ENCODE measurements at regions not wholly inside any gene's neighbourhood (a gene's known extent, or its start where the extent isn't known, plus 50 kb on each side); places are given as distances from the start of the nearest gene placed in this dataset.

DNA sequence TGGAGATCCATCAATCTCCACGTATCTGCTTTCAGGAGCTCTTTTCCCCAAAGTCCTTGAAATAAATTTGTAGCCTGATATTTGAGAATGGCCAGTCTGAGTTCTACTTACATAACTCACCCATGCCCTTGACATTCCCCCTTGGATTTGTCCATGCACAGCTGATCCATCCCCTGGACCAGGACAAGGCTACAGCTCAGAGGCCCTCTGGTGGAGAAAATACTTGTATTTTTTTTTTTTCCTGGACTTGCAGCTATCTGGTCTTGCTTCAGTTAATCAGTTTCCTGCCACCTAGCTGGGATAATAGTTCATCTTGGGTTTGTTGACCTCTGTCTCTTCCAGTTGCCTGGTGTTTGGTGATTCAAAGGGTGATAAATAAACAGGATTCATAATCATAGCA is 467.6 kb downstream of the DHX35 start:
- no peak for DNase-seq

DNA sequence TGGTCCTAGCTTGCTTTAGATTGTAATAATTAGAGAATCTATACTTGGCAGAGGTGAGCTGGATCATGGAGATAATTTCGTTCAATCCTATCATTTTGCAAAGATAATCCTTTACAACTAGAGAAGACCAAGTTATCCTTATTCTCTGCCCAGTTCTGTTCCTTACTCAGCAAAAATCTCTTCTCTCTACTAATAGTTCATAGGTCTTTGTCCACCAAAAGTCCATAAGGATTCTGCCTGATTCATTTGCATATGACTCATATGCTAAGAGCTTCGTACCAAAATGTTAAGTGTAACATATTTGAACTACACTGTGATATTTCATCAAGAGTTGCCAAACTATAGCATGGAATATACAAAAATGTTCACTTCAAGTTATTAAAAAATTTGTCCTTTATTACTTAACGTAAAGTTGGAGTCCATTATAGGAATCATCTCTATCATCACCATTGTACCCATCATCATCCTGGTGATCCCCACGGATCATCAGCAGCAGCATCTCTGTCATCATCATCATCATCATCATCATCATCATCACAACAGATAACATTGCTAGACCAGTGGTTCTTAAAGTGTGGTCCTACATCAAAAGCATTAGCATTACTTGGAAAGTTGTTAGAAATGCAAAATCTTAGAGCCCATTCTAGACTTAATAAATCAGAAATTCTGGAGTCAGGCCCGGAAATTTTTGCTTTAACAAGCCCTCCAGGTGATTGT is 463.0 kb downstream of the DHX35 start:
- DNase-seq: no peak

DNA sequence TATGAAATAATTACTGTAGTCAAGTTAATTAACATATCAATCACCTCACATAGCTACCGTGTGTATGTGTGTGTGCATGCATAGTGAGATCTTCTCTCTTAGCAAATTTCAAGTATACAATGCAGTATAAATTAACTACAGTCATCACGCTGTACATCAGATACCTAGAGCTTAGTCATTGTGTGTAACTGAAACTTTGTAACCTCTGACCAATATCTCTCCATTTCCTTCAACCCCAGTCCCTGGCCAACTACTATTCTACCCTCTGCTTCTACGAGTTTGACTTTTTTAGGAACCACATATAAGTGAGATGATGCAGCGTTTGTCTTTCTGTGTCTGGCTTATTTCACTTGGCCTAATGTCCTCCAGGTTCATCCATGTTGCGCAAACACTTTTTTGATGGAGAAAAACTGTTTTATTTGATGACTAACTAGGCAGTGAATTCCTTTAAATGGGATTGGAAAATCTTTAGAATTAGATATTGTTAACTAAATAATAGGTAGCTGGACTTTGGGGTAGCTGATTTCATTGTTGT is 459.5 kb downstream of the DHX35 start:
- no peak for DNase-seq

DNA sequence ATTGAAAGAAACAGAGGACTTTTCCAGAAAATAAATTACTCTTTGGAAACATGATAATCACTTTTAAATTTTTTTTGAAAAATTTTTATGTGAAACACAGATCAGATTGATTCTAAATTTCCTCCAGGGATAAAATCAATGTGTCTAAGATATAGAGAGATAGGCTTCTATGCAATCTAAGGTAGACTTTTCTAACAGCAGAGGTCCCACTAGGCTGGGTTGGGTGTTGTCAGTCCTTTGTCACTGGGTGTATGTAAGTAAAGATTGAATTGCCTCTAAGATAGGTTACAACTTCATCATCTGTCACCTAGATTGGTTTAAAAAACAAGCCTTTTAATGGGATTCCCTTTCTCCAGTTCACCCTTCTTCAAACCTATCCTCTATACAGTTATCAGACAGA is 449.9 kb downstream of the DHX35 start:
- no peak for DNase-seq

DNA sequence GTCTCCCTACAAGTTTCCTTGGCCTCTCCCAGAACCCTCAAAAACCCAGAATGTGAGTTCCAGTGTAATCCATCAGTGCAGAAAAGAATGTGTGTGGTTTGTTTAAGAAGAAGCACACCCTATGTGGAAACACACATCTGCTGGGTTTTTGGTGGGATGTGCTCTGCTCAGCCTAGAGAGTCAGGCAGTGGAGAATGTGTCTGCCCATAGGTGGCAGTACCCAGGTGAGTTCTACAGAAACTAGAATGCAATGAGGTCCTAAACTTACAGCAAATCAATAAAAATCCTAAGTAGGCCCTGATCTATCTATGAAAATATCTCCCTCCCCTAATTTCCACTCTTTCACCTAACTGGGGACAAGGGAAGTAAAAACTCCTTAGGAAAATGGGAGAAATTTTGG is 437.3 kb downstream of the DHX35 start:
- DNase-seq: no peak

DNA sequence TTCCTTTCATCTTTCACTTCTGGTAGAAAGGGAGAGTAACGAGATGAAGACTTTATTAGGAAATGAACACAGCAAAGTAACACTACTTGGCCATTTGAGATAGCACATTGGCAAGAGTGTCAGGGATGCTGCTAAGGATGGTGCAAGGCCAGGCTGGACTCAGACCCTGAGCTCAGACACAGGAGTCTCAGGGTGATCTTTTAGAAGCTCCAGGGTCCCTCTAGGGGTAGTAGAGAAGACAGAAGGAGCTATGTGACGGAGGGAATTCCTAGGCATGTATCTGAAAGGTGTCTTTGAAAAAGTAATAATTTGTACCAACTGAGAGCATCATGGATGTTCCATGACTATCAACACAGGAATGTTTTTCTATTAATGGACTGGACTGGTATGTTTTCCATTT is 436.5 kb downstream of the DHX35 start:
- no peak for DNase-seq

DNA sequence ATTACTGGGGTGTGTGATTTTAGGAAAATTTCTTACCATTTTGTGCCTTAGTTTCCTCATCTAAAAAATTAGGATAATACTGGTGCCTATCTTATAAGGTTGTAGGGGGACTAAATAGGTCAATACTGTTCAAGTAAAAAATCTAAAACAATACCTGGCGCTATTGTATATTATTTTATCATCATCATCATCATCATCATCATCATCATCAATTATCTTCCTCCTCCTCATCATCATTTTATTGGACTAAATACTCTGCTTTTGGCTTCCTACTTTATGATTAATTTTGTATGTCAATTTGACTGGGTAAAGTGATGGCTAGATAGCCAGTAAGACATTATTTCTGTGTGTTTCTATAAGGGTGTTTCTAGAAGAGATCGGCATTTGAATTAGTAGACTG is 435.5 kb downstream of the DHX35 start:
- no peak for DNase-seq

DNA sequence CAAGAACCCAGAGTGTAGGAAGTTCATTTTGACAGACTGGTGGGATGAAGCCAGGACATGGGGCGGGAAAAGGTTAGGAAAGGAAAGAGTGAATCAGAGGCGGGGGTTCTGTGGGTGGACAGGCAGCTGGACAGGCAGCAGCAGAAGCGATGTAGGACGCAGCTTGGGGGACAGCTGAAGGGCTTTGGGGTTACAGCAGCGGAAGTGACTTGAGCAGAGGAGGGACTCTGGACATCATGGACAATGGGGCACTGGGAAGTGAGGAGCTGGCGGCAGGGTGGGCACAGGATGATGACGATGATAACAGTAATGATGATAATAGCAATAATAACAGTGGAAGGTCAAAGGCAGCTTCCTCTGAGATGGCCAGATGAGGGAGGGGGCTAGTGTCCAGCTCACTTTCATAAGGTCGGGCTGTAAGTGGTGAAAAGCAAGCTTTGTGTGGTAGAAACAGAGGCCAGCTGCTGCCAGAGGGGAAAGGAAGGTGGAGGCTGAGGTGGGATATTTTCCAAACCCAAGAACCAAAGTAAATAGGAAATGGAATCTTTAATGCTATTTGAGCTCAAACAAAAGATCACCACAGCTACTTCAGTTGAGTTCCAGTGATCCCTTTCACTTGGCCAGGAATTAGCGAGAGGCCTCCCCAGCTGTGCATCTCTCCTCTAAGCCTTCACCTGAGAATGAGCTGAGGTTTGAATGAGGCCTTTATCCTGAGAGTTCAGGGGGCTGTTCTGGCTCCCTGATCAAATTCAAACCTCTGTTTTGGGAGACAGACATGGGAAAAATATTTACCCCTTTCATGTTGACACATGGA is 433.5 kb downstream of the DHX35 start:
- DNase-seq: no peak

DNA sequence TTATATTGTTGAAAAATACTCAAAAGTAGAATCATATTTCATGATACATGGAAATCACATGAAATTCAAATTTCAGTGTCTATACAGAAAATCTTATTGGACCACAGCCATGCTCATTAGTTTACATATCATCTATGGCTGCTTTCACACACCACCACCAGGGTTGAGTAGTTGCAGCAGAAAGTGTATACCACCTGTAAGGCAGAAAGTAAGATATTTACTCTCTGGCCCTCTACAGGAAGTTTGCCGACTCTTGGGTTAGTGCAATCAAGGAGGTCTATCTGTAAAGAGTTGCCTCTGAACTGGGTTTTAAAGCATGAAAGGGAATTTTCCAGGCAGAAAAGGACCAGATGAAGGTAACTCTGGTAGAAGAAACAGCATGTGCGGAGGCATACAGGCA is 432.3 kb downstream of the DHX35 start:
- no peak for DNase-seq

DNA sequence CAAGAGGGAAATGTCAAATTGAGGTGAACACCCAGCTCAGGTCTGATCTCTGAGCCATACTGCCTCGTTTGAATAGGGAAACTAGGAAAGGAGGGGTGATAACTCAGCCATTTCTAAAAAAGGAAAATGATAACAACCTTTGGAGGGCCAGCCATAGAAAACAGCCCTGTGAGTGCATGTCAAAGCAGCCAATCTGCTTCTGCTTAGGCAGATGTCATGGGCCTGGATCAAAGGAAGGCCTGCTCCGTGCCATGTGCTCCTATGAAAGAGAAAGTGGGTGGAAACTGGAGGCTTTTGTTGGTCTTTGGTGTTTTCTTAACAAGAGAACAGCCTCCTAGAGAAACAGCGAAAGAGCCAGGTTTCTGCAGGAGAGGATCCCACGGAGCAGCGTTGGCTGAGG is 428.0 kb downstream of the DHX35 start:
- no peak for DNase-seq

DNA sequence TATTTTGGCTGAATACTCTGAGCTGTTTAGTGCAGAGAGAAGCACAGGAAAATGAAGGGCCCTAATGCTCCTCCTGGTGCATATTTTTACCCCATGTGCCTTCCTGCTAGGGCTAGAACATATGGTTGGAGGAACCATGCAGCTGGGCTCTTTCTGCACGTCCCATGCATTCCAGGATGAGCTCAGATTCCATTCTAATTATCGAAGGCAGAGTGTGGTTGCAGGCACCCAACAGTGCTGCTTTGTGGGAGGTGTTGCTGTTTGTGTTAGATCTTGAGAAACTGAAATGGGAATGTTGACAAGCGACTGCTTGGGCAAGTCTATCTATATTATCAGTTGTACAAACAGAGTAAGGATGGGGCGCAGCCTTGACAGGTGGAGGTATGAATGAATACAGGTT is 419.5 kb downstream of the DHX35 start:
- DNase-seq: no peak

DNA sequence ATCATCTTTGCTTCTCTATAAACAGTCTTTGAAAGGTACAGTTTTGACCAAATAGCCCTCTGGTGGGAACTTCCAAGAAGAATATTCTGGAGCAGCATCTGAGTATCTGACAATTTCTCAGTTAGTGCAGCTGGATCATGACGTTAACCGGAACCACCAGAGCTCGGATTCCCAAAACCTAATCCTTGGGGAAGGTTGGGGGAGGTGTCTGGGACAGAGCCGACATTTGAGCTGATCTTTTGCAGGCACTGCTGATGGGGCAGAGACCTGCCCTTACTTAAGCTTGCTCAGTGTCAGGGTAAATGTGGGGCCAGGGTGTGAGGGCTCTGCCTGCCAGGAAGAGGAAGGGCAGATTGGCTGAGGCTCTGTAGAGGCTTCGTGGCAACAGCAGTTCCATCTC is 416.6 kb downstream of the DHX35 start:
- no peak for DNase-seq

DNA sequence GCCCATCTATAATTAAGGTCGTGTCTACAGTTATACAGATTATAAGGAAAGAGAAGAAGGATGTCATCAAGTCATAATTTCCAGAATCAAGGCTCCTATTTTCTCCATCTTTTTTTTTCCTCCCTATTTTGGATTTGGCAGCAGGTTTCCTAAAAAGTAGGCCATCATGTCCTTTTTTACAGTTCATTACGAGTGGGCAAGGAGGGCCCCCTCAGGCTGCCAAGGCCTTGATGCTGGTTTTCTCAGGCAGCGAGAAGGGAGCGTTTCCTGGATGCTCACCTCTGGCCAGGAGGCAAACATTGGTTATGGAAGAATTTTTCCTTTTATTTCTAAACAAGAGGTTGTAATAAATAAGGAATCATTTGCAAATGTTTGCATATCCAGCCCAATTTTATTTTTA is 414.6 kb downstream of the DHX35 start:
- DNase-seq: no peak

DNA sequence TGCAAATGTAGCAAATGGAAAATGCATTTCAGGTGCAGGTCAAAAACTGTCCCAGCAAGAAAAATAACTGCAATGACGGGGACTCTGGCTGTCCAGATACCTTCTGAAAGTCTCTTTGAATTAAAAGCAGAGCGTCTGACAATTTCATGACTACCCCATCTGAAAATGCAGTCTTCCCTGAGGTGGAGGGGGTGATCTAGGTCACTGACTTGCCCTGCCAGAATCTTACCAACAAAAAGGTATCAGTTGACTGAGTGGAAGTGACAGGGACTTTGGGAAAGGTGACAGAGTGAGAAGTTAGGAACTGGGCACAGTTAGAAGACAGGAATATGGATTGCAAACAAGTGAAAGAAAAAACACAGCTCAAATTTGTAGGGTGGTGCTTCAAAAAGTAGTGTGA is 402.2 kb downstream of the DHX35 start:
- DNase-seq: no peak

DNA sequence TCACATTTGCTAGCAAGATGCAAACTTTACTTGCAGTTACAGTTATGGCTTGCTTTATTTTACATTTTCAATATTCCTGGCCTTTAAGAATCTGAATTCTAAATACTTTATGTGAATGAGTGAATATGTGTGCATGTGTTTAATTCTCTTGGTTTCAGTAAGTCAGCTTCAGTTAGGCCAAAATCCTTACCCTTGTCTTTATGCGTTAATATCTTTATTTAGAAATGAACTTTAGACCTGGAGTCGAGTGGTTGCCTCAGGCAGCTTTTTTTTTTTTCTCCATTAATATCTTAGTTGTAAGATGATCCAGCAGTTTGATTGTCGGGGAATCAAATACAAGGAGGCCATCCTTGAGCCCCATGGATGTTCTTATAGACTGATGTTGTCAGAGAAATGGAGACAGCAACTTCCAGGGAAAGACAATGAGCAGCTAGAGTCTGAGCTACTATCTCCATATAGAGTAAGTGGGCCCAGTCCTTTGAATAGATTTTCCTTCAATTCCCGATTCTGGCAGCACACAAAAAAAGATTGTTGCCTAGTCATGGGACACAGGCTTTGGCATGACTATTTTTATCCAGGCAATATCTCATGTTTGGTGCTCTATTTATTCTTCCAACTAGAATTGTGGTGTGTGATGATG is 398.0 kb downstream of the DHX35 start:
- DNase-seq: no peak

DNA sequence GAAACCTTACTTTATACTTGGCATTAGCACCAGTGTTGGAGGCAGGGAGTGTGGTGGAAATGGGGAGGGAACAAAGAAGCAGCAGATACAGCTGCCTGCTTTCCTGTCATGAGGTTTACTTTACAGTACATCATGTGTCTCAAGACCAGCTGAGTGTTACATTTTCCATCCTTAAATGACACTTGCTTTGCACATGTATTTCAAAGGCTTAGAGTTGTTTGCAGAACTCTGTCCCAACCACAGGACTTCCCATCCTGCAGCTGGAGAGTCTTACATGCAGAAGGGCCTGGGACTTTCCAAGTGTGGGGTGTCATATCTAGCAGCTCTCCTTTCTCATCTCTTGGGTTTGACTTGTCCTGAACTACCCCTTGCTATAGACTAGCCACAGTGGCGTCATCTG is 395.9 kb downstream of the DHX35 start:
- DNase-seq: no peak

DNA sequence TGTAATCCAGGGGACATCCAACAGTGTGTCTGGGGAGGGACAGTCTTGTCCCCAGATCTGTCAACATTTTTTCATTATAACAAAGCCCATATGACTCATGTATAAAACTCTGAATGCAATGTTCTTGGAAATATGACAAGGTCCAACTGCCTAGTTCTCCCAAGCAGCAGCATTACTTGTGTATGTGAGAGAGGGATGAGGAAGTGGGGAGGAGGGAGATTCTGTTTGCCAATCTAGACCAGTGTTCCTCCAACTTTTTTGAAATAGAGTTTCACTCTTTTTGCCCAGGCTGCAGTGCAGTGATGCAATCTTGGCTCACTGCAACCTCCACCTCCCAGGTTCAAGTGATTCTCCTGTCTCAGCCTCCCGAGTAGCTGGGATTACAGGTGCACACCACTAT is 394.8 kb downstream of the DHX35 start:
- no peak for DNase-seq

DNA sequence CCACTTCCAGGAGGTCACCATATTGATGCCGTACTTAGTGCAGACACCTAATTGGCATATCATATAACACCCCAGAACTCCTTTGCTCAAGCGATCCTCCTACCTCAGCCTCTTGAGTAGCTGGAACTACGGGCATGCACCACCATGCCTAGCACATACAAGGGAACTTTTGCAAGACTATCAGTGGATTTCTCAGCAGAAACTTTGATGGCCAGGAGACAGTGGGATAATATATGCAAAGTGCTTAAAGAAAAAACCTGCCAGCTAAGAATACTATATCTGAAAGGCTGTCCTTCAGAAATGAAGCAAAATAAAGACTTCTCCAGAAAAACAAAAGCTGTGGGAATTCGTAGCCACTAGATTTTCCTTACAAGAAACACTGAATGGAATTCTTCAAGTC is 387.1 kb downstream of the DHX35 start:
- DNase-seq: no peak

DNA sequence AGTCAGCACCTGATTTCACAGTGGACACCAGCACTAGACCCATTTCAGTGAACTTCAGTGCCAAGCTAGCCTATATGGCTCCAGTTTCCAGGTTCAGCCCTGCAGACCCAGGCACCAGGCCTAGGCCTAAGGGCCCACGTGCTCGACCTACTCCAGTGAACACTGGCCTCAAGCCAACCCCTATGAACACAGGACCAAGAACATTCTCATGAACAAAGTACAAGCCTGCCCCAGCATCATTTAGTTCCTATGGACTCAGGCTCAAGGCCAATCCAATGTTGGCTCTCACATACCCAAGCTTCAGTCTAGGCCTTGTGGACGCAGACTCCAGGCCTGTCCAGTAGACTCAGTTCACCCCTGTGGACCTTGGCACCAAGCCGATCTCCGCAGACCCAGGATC is 385.5 kb downstream of the DHX35 start:
- no peak for DNase-seq

DNA sequence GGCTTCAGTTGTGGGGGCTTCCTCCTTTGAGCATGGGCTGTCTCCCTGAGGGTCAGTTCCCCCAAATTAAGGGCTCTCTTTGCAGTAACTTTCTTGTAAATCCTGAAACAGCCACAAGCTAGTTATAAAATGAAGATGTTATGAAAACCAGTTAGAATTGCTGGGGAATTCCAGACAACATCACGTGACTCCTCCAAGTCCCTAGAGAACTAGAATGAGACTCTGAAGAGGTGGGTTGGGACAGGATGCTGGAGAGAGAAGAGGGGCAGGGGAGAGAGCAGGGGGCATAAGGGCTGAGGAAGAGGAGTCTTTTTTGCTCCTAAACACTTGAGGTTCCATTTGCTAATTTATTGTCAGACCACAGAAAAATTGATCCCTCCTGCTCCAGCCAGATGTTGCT is 380.3 kb downstream of the DHX35 start:
- no peak for DNase-seq

DNA sequence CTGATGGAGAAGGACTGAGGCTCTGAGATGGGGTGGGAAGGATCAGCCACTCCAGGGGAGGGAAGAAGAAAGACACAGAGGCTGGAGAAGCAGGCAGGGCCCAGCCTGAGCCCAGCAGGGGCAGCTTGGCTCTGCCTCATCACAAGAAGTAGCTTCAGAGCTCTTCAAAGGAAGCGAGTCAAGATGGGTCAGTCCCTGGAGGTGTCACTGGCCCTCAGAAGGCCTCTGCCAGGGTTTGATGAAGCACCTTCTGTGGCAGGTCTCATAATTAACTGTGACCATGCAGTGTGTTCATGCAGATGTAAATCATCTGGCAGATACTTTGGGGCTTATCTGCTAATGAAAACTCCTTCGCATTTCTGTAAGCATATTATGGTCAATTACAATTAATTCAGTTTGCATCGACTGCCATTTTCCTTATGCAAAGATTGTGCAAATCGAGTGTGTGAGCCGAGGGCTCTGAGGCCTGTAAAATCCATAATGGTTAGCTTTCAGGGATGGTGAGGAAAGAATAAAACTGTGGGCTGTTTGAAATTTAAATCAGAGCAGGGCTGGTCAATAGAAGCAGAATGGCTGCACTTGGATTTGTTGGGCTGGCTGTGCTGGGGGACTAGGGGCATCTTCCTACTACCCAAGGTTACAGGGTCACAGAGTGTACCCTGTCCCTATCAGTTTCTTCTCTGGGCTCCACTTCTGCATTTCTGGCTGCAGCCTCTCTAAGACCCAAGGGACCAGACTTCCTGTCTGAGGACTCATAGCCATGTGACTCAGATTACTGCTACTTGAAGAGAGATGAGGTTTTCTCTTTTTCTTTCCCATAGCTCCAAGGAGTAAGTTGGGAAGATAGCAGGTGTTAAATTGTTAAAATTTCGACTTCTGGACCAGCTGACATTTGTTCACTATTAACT is 376.6 kb downstream of the DHX35 start:
- no peak for DNase-seq

DNA sequence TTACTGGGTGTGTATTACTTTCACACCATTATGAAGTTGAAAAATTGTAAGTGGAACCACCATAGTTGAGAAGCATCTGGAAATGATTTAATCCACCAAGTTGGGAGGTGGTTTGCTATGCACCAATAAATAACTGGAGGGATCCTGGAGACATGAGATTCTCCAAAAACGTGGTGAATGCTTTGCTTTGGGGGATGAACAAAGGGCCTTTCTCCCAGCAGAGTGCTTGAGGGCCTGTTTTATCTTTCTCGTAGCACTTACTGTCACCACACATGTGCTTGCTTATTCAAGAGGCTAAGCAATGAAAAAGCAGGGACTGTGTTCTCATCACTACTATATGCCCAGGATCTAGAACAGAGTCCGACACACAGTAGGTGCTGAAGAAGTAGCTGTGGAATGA is 371.1 kb downstream of the DHX35 start:
- no peak for DNase-seq

DNA sequence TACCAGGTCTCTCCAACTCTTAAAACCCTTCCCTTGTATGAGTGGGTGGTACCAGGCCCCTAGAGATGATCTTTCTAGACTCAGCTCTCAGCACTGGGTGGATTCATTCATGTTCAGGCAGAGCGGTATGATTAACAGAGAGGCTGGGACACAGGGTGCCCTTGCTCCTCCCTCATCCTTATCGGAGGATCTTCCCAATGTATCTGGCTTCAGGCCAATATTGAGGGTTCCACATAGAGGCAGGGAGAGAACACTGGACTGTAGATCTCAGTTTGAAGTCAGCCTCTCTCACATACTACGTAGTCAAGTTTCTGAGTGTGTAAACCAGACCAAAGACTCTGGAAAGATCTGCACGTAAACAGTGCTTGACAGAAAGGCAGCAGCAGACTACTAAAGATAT is 366.2 kb downstream of the DHX35 start:
- DNase-seq: no peak

Data from activated CD4-positive, CD25-positive, alpha-beta regulatory T cell (primary cell).